Peyer's patch (tissue), 4 donors: ENCODE measurements at regions not wholly inside any gene's neighbourhood (a gene's known extent, or its start where the extent isn't known, plus 50 kb on each side); places are given as distances from the start of the nearest gene placed in this dataset.
"Not testable (repeated sequence)": the region's sequence is repeated elsewhere in the genome, so short reads cannot be mapped to it uniquely, and the experiment has no call there.

Source experiments
- DNase-seq, 3 donors: peaks; one replicate each; pipeline ENCODE4 v3.0.0-alpha.2; 2017 to 2019
- H3K27ac ChIP-seq, 4 donors: fragments of 200-600 bp; sonication (generic); one replicate each; pipeline ENCODE4 v1.5.1; 2016 to 2019
- H3K27me3 ChIP-seq, 2 donors: fragments of 200-600 bp; sonication (generic); one replicate each; pipeline ENCODE4 v1.5.1; 2019
- H3K36me3 ChIP-seq, 3 donors: fragments of 200-600 bp; sonication (generic); one replicate each; pipeline ENCODE4 v1.5.1; 2016 to 2019
- H3K4me1 ChIP-seq, 4 donors: fragments of 200-600 bp; sonication (generic); one replicate each; pipeline ENCODE4 v1.5.1; 2016 to 2019
- H3K4me3 ChIP-seq, 4 donors: fragments of 200-600 bp; sonication (generic); 1 replicate in 3 of 4; 2 replicates in 1 of 4; pipeline ENCODE4 v1.5.1; 2016 to 2019; ENCODE audit warnings: mild to moderate bottlenecking in 1 of 4
- H3K9me3 ChIP-seq, 4 donors: fragments of 200-600 bp; sonication (generic); one replicate each; pipeline ENCODE4 v1.5.1; 2016 to 2019; ENCODE audit warnings: mild to moderate bottlenecking in 1 of 4
- POLR2A ChIP-seq, 2 donors: fragments of 450-650 bp; IDR thresholded peaks; one replicate each; pipeline ENCODE4 v1.5.1; 2017; ENCODE audit warnings: antibody characterized with exemption in 2 of 2, mild to moderate bottlenecking in 2 of 2, moderate library complexity in 2 of 2
- TF ChIP-seq, protein P1 (sequence below), 6 experiments: fragments of 450-650 bp in 4 of 6; fragments of 200-600 bp in 2 of 6; sonication (generic) in 1 of 6; IDR thresholded peaks; one replicate each; pipeline ENCODE4 v1.5.1; 2017 to 2019; ENCODE audit warnings: antibody characterized with exemption in 6 of 6, mild to moderate bottlenecking in 3 of 6, moderate library complexity in 1 of 6

DNA sequence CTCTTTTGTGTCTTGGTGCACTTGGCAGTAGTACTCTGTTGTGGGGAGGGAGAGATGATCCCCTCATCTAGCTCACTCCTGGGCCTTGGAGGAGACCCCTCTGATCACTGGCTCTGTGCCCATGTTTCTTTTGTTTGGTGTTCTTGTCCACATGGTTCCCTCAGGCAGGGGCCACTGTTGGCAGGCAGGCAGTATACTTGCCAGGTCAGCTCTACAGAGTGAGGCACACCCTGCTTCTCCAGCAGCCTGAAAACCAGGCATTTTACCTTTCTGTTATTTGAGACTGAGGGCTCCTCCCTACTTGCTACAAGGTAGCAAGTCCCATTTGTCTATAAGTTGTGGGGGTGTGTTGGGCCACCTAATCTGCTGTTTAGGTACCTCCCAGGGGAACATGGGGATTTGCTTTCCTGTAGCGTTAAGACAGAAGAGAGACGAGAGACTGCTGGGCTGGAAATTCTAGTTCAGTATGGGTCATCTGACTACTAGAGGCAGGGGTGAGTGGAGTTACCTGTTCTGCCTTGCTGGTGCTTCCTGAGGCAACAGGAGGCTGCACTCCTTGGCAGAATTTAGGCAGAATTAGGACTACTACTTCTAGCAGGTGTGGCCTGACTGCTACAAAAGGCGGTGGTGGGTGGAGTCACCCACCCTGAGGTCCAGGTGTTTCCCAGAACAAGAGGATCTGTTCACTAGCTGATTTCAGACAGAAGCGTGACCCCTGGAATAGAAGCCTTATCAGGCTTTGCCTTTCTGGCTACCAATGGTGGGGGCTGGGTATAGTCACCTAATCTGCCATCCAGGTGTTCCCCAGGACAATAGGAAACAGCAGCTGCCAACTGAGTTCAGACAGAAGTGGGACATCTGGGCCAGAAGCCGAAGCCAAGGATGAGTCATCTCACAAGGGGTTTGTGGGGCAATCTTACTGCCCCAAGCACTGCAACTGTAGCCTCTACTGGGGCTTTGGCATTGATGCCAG lies 843.0 kb upstream of the ATXN8OS start:
- Histone ChIP-seq H3K9me3 (no peaks in the 10 kb centered on the region), H3K4me1 (no peaks in the 10 kb centered on the region), H3K27me3 (no peaks in the 10 kb centered on the region), H3K36me3 (no peaks in the 10 kb centered on the region), H3K4me3 (no peak overlapping the region), H3K27ac (no peak overlapping the region)
- no peak for TF ChIP-seq POLR2A (IDR thresholded peaks at IDR 0.05)
- TF ChIP-seq, protein P1, sequence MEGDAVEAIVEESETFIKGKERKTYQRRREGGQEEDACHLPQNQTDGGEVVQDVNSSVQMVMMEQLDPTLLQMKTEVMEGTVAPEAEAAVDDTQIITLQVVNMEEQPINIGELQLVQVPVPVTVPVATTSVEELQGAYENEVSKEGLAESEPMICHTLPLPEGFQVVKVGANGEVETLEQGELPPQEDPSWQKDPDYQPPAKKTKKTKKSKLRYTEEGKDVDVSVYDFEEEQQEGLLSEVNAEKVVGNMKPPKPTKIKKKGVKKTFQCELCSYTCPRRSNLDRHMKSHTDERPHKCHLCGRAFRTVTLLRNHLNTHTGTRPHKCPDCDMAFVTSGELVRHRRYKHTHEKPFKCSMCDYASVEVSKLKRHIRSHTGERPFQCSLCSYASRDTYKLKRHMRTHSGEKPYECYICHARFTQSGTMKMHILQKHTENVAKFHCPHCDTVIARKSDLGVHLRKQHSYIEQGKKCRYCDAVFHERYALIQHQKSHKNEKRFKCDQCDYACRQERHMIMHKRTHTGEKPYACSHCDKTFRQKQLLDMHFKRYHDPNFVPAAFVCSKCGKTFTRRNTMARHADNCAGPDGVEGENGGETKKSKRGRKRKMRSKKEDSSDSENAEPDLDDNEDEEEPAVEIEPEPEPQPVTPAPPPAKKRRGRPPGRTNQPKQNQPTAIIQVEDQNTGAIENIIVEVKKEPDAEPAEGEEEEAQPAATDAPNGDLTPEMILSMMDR (IDR thresholded peaks at IDR 0.05): no peak
- DNase-seq: no peak

DNA sequence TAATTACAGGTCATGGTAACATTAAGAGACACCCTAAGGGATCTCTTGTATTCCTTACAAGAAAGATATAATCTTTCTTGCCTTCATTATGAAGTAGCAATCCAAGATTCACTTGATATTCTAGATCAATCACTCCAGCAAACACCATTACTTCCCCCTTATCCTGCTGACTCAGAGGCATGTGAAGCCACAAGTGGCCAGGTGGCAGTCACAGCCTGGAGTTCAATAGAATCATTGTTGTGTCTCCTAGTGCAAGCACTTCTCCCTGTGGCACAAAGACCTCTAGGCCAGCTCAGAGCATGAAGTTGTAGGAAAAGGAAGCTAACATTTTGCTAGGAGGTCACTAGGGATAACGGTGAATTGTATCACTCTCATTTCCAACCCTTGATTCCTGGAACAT lies 864.3 kb upstream of the ATXN8OS start:
- Histone ChIP-seq H3K4me3 (no peak overlapping the region), H3K9me3 (no peaks in the 10 kb centered on the region), H3K36me3 (no peaks in the 10 kb centered on the region), H3K27ac (no peak overlapping the region), H3K27me3 (no peaks in the 10 kb centered on the region), H3K4me1 (no peaks in the 10 kb centered on the region)
- no peak for DNase-seq
- TF ChIP-seq, protein P1 (IDR thresholded peaks at IDR 0.05): no peak
- TF ChIP-seq POLR2A (IDR thresholded peaks at IDR 0.05): no peak

DNA sequence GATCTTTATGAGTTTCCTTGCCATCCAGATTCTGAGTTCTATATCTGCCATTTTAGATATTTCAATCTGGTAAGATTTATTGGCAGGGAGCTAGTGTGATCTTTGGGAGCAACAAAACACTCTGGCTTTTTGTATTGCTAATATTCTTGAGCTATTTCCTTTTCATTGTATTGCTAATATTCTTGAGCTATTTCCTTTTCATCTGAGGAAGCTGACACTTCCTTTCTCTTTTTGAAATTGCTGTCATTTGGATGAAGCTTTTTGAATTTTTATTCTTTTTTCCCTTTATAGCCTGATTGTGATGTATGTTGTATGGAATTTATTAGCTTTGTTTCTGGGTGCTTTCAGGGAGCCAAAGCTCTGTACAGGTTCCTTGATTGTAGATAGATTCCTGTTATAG lies 873.5 kb upstream of the ATXN8OS start:
- Histone ChIP-seq H3K27ac (no peak overlapping the region), H3K36me3 (no peaks in the 10 kb centered on the region), H3K4me1 (no peaks in the 10 kb centered on the region), H3K27me3 (no peaks in the 10 kb centered on the region), H3K9me3 (no peaks in the 10 kb centered on the region), H3K4me3 (no peak overlapping the region)
- no peak for DNase-seq
- TF ChIP-seq, protein P1 (IDR thresholded peaks at IDR 0.05): no peak
- TF ChIP-seq POLR2A (IDR thresholded peaks at IDR 0.05): no peak

DNA sequence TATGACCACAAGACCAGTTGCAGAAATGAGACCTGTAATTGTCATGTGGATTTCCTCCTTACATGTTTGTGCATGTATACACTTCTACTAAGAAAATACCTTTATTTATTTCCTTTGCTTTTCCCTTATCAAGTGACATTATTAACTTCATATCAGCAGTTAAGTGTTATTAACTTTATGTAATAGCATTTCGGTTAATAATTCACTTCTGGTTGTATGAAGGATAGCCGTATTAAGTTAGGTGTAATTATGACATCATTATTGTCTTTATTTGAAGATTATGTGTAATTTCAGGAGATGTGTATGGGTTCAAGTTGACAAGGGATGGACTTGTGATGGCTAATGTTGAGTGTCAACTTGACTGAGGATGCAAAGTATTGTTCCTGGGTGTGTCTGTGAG lies 881.2 kb upstream of the ATXN8OS start:
- Histone ChIP-seq H3K27ac (no peak overlapping the region), H3K9me3 (no peaks in the 10 kb centered on the region), H3K4me1 (no peaks in the 10 kb centered on the region), H3K36me3 (no peaks in the 10 kb centered on the region), H3K27me3 (no peaks in the 10 kb centered on the region), H3K4me3 (no peak overlapping the region)
- TF ChIP-seq POLR2A (IDR thresholded peaks at IDR 0.05): no peak
- TF ChIP-seq, protein P1 (IDR thresholded peaks at IDR 0.05): no peak
- DNase-seq: no peak

- not testable (repeated sequence) for H3K36me3 ChIP-seq, DNase-seq, H3K4me1 ChIP-seq, H3K9me3 ChIP-seq, H3K27ac ChIP-seq, H3K4me3 ChIP-seq, H3K27me3 ChIP-seq
Measured at GRCh38 chr13:69221633-69222498, 885.8 kb upstream of the ATXN8OS start.

- no peak for DNase-seq
- TF ChIP-seq, protein P1 (IDR thresholded peaks at IDR 0.05): no peak
- no peak for TF ChIP-seq POLR2A (IDR thresholded peaks at IDR 0.05)
- H3K27ac ChIP-seq: no peak overlapping the region
- no peaks in the 10 kb centered on the region for H3K36me3 ChIP-seq
- no peak overlapping the region for H3K4me3 ChIP-seq
- no peaks in the 10 kb centered on the region for H3K4me1 ChIP-seq
- H3K9me3 ChIP-seq: no peaks in the 10 kb centered on the region
- H3K27me3 ChIP-seq: no peaks in the 10 kb centered on the region
Measured at GRCh38 chr13:69213396-69213795, 894.2 kb upstream of the ATXN8OS start.
